SK-N-MC (cell line): ENCODE measurements at regions not wholly inside any gene's neighbourhood (a gene's known extent, or its start where the extent isn't known, plus 50 kb on each side); places are given as distances from the start of the nearest gene placed in this dataset.

Source experiments
- DNase-seq: peaks from one replicate; pipeline ENCODE4 v3.0.0-alpha.2; 2011; ENCODE audit warnings: low read depth, low spot score
- H3K27ac ChIP-seq: fragments of 200-600 bp; sonication (generic); 2 replicates; pipeline ENCODE4 v1.5.1; 2016; ENCODE audit warnings: mixed run types
- H3K36me3 ChIP-seq: fragments of 200-600 bp; sonication (generic); 2 replicates; pipeline ENCODE4 v1.6.1; 2017; ENCODE audit warnings: antibody characterized with exemption, low read length, mixed read lengths; ENCODE audit not compliant: insufficient read depth
- H3K4me3 ChIP-seq: fragments of 200-600 bp; sonication (generic); 2 replicates; pipeline ENCODE4 v1.5.1; 2016
- H3K9ac ChIP-seq: fragments of 200-600 bp; sonication (generic); 2 replicates; pipeline ENCODE4 v1.8.0; 2017; ENCODE audit warnings: mixed run types, mixed read lengths; ENCODE audit not compliant: insufficient read length
- H3K9me3 ChIP-seq: fragments of 200-600 bp; sonication (generic); 2 replicates; pipeline ENCODE4 v1.6.1; 2017; ENCODE audit warnings: low read depth, mild to moderate bottlenecking, antibody characterized with exemption, low read length, moderate library complexity, mixed read lengths
- EZH2 ChIP-seq: fragments of 200-600 bp; sonication (generic); IDR thresholded peaks from one replicate; pipeline ENCODE4 v1.6.1; 2017; ENCODE audit warnings: antibody characterized with exemption
- FOXP2 ChIP-seq: optimal IDR thresholded peaks from 2 replicates; pipeline ENCODE3; 2011; ENCODE audit warnings: mild to moderate bottlenecking, moderate library complexity; ENCODE audit not compliant: insufficient read depth; ENCODE audit errors: extremely low read length, control extremely low read depth
- POLR2AphosphoS5 ChIP-seq: IDR thresholded peaks from 2 replicates; pipeline ENCODE4 v1.6.1; 2012; ENCODE audit warnings: mild to moderate bottlenecking, low read depth, low read length, borderline replicate concordance

DNA sequence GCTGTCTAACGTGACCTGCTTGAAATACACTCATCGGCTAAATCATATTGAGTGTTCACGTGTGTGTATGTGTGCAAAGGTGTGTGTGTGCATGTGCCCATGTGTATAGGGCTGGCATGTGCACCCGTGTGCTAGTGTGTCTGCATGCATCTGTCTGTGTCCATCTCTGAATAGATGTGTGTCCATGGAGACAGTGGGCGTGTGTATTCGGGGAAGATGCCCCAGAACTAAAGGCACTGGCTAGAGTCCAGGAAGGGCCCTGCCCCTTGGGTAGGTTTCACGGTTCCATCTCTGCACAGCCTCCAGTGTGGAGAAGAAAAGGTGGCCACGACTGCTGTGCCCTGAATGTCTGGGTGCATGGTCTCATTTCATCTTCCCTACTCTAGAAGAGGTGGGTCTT, 220.3 kb downstream of the MN1 start:
- TF ChIP-seq FOXP2: no peak
- TF ChIP-seq POLR2AphosphoS5: no peak
- no peak for TF ChIP-seq EZH2
- no peak overlapping the region for H3K9ac ChIP-seq
- no peak overlapping the region for H3K27ac ChIP-seq
- DNase-seq: no peak
- no peak overlapping the region for H3K4me3 ChIP-seq
- H3K9me3 ChIP-seq: no peaks in the 10 kb centered on the region
- H3K36me3 ChIP-seq: no peaks in the 10 kb centered on the region

DNA sequence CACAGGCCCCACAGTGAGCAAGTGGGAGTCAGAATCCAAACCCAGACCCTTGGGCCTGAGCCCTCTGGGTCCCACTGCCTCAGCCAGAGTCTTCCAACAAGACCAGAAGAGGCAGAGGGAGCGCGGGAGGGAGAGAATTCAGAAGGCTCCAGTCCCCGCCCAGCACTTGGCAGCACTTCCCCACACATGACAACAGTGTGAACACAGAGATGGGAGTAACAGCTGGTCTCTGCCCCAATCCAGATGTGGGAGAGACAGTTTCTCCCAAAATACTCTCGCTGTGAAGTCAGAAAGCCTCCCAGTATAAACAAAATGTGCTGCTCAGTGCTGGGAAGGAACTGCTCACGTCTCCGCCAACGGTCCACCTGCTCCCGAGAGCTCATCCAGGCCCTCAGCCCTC, 219.9 kb downstream of the MN1 start:
- H3K27ac ChIP-seq: no peak overlapping the region

DNA sequence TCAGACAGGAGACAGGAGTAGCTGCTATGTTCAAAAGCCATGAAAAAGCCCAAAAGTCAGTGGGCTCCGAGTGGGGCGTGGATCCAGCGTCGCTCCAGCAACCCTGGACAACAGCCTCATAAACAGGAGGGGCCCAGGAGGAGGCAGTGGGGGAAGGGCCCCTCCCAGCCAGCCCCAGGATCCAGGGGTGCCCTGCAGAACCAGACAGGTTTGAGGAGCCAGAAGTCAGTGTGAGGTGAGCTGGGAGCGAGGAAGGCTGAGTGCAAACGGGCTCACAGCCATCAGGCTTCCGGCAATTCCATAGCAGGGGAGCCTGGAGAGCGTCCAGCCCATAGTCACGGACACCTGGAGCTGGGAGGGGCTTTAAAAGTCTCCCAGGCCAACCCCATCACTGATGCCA, 217.7 kb downstream of the MN1 start:
- no peaks in the 10 kb centered on the region for H3K36me3 ChIP-seq
- DNase-seq: no peak
- no peak overlapping the region for H3K9ac ChIP-seq
- no peak overlapping the region for H3K27ac ChIP-seq
- no peaks in the 10 kb centered on the region for H3K9me3 ChIP-seq
- no peak overlapping the region for H3K4me3 ChIP-seq
- TF ChIP-seq FOXP2 (no peak), POLR2AphosphoS5 (no peak), EZH2 (no peak)

More for the DNA sequence above, 219.9 kb downstream of the MN1 start:
- Histone ChIP-seq H3K9ac (no peak overlapping the region), H3K36me3 (no peaks in the 10 kb centered on the region), H3K4me3 (no peak overlapping the region), H3K9me3 (no peaks in the 10 kb centered on the region)
- DNase-seq: no peak
- TF ChIP-seq FOXP2: no peak
- no peak for TF ChIP-seq EZH2
- no peak for TF ChIP-seq POLR2AphosphoS5

DNA sequence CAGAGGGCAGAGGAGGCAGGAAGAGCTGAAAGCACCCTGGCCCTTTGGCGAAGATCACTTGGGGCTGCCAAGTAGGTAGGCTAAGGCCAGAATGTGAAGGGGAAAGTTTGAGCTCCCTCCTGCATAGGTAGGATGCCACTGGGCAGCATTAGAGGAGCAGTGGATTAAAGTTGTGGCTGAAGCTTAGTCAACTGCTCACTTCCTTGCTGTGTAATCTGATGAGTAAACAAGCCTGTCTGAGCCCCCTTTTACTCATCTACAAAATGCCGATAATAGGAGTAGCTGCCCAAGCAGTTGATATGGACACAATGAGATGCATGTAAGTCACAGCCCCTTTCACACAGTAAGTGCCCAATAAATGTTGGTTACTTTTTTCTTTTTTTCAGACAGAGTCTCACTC, 216.4 kb downstream of the MN1 start:
- TF ChIP-seq FOXP2 (no peak), EZH2 (no peak), POLR2AphosphoS5 (no peak)
- Histone ChIP-seq H3K27ac (no peak overlapping the region), H3K9ac (no peak overlapping the region), H3K9me3 (no peaks in the 10 kb centered on the region), H3K36me3 (no peaks in the 10 kb centered on the region), H3K4me3 (no peak overlapping the region)
- no peak for DNase-seq

DNA sequence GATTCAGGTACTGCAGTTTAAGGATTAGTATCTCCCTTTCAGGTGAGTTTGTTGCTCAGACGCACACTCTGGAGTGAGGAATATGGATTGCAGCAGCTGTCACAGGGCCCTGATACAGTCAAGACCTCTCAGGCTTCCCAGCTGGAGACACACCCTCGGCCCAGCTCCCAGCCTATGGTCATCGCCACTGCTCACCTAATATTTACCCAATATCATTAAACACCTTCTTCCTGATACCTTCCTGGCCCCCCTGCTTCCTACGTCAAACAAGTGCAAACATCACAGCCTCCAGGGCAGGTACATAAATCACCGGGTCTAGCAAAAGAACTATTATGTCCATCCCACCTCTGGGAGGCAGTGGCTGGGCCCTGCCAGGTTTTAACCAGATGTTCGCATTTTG, 213.3 kb downstream of the MN1 start:
- Histone ChIP-seq H3K4me3 (no peak overlapping the region), H3K9me3 (no peaks in the 10 kb centered on the region), H3K36me3 (no peaks in the 10 kb centered on the region), H3K27ac (no peak overlapping the region), H3K9ac (no peak overlapping the region)
- no peak for TF ChIP-seq POLR2AphosphoS5
- no peak for TF ChIP-seq FOXP2
- no peak for TF ChIP-seq EZH2
- no peak for DNase-seq

DNA sequence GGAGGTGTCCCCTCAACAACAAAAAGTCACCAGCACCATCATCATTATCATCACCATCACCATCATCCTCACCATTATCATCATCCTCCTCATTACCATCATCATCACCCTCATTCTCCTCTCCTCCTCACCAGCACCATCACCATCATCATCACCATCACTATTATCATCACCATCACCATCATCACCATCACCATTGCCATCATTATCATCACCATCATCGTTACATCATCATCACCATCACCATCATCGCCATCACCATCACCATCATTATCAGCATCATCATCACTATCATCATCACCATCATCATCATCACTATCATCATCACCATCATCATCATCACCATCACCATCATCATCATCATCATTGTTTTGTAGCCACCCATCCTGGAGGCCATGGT, 212.6 kb downstream of the MN1 start:
- no peak overlapping the region for H3K27ac ChIP-seq
- no peak for DNase-seq
- no peak overlapping the region for H3K4me3 ChIP-seq
- H3K9me3 ChIP-seq: no peaks in the 10 kb centered on the region
- no peak overlapping the region for H3K9ac ChIP-seq
- TF ChIP-seq POLR2AphosphoS5: no peak
- no peak for TF ChIP-seq FOXP2
- no peak for TF ChIP-seq EZH2
- H3K36me3 ChIP-seq: no peaks in the 10 kb centered on the region

DNA sequence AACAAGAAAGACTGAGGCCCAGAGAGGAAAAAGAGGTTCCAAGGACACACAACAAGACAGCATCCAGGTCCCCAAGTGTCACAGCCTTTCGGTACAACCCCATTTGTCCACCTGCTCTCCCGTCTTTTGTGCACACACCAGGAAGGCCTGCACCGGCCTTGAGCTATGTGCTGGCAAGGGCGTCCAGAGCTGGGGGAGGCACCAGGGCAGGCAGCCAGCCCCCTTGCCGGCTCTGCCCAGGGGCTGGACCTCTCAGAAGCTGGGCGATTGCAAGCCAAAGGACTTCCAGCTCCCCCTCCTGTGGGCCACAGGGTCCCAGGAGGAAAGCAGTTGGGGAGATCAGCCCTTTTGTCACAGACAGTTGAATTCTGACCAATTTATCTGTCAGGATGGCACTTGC, 210.5 kb downstream of the MN1 start:
- TF ChIP-seq POLR2AphosphoS5 (no peak), FOXP2 (no peak), EZH2 (no peak)
- H3K27ac ChIP-seq: no peak overlapping the region

DNA sequence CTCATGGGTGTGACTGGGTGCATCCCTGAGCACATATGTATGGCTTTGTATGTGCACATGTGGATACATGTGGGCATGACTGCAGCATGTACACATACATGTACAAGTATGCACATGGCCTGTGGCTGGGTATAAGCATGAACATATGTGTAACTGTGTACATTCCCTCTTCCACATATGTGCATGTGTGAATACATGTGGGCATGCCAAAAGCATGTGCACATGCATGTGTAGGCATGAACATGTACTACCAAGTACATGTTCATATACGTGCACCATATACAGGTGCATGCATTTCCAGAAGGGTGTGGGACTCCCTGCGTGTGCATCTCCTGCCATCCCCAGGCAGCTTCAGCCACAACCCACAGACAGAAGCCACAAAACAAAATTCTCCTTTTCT, 208.2 kb downstream of the MN1 start:
- DNase-seq: no peak
- H3K27ac ChIP-seq: no peak overlapping the region
- H3K4me3 ChIP-seq: no peak overlapping the region
- no peaks in the 10 kb centered on the region for H3K9me3 ChIP-seq
- TF ChIP-seq POLR2AphosphoS5 (no peak), FOXP2 (no peak), EZH2 (no peak)
- H3K9ac ChIP-seq: no peak overlapping the region
- no peaks in the 10 kb centered on the region for H3K36me3 ChIP-seq

More for the DNA sequence above, 210.5 kb downstream of the MN1 start:
- no peak for DNase-seq
- no peak overlapping the region for H3K4me3 ChIP-seq
- no peaks in the 10 kb centered on the region for H3K36me3 ChIP-seq
- H3K9ac ChIP-seq: no peak overlapping the region
- H3K9me3 ChIP-seq: no peaks in the 10 kb centered on the region

DNA sequence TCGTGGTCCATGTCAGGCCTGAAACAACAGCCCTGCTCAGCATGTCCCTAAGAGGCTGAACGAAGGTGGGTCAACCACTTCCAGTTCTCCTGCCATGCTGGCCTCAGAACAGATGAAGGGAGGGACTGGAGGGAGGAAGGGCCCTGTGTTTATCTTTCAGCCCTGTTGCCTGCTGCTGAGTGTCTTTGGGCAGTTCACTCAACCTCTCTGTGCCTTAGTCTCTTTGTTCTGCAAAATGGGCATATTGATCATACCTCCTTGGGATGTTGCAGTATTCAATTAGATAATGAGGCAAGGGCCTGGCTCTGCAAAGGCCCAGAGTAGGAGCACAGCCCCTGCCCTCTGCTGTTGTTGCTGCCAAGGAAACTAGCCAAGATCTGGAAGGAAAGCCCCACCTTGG, 207.5 kb downstream of the MN1 start:
- DNase-seq: no peak
- H3K4me3 ChIP-seq: no peak overlapping the region
- no peaks in the 10 kb centered on the region for H3K9me3 ChIP-seq
- H3K9ac ChIP-seq: no peak overlapping the region
- no peak overlapping the region for H3K27ac ChIP-seq
- H3K36me3 ChIP-seq: no peaks in the 10 kb centered on the region
- TF ChIP-seq POLR2AphosphoS5: no peak
- no peak for TF ChIP-seq FOXP2
- no peak for TF ChIP-seq EZH2

DNA sequence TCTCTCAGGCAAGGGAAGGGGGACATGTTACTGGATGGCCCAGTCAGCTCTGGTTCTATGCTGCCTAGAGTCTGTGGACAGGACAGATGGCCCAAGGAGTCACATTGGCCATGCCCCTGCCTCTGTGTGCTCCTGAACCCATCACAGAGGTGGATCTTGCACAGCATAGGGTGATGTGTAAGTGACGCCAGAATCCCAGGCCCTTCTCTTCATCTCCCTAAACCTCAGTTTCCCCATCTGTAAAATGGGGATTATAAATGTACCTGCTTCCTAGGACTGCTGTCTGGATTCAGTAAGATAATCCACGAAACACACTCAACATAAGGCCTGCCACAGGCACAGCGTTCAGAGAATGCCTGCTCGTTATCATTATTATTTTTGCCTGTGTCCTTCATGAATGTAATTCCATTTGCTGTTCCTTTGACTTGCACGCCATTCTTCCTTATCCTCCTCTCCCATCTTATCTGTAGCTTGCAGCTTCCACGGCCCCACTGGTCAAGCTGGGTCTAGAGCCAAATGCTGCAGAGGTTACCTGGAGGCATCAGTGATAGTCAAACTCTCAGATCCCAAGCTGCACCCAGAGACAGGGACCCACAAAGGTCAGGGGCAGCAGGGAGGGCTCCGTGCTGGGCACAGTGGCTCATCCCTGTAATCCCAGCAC, 207.0 kb downstream of the MN1 start:
- no peak for TF ChIP-seq POLR2AphosphoS5
- TF ChIP-seq EZH2: no peak
- TF ChIP-seq FOXP2: no peak

More for the DNA sequence above, 207.0 kb downstream of the MN1 start:
- Histone ChIP-seq H3K27ac (no peak overlapping the region), H3K9ac (no peak overlapping the region), H3K9me3 (no peaks in the 10 kb centered on the region), H3K4me3 (no peak overlapping the region), H3K36me3 (no peaks in the 10 kb centered on the region)
- no peak for DNase-seq
